Retina (tissue), 1 donor: ENCODE measurements at regions not wholly inside any gene's neighbourhood (a gene's known extent, or its start where the extent isn't known, plus 50 kb on each side); places are given as distances from the start of the nearest gene placed in this dataset.

Experiments
- DNase-seq: peaks from one replicate; pipeline ENCODE4 v3.0.0-alpha.2; 2016

- no peak for DNase-seq
Measured at GRCh38 chr18:4511166-4511565, 56.1 kb upstream of the DLGAP1 start.

GRCh38 chr18:4510711-4511110 is 55.6 kb upstream of the DLGAP1 start:
- peak; percentile 2 for DNase-seq

- no peak for DNase-seq
Measured at GRCh38 chr18:4510160-4510559, 55.1 kb upstream of the DLGAP1 start.
